Activated B cell treated with CpG ODN at 0.5 μM for 24 hours (primary cell): ENCODE measurements at regions not wholly inside any gene's neighbourhood (a gene's known extent, or its start where the extent isn't known, plus 50 kb on each side); places are given as distances from the start of the nearest gene placed in this dataset.
"Not testable (repeated sequence)": the region's sequence is repeated elsewhere in the genome, so short reads cannot be mapped to it uniquely, and the experiment has no call there.

Experiments used
- ATAC-seq: fragments of 200-7000 bp; cut with Tn5 transposase; one replicate; pipeline ENCODE4 v1.10.0; 2021; ENCODE audit warnings: low read depth, mild to moderate bottlenecking, moderate library complexity
- CTCF ChIA-PET: fragments of 350-600 bp; sonication (Branson Sonifier 250); formaldehyde crosslinking; loops from one replicate; lab custom pipeline; 2021; ENCODE audit warnings: antibody characterized with exemption; lab: Charles Lee
- POLR2A ChIA-PET: fragments of 350-600 bp; sonication (Branson Sonifier 250); formaldehyde crosslinking; loops from one replicate; lab custom pipeline; 2021; ENCODE audit warnings: antibody characterized with exemption; lab: Charles Lee
- DNase-seq: peaks from one replicate; pipeline ENCODE4 v3.0.0; 2022
- H3K27ac Mint-ChIP-seq: one replicate; pipeline ENCODE4 v1.8.0; 2020; ENCODE audit warnings: mixed read lengths
- H3K27me3 Mint-ChIP-seq: one replicate; pipeline ENCODE4 v1.8.0; 2021; ENCODE audit warnings: mixed read lengths
- H3K36me3 Mint-ChIP-seq: one replicate; pipeline ENCODE4 v1.8.0; 2021; ENCODE audit warnings: low read depth, mixed read lengths
- H3K4me1 Mint-ChIP-seq: one replicate; pipeline ENCODE4 v1.8.0; 2021; ENCODE audit warnings: mixed read lengths
- H3K4me3 Mint-ChIP-seq: one replicate; pipeline ENCODE4 v1.8.0; 2020; ENCODE audit warnings: mild to moderate bottlenecking, mixed read lengths
- H3K9me3 Mint-ChIP-seq: one replicate; pipeline ENCODE4 v1.8.0; 2020; ENCODE audit warnings: mixed read lengths
- CTCF ChIP-seq: fragments of 200-600 bp; IDR thresholded peaks from one replicate; pipeline ENCODE4 v1.8.0; 2022; ENCODE audit warnings: antibody characterized with exemption, mild to moderate bottlenecking
- intact Hi-C: fragments of 100-400 bp; cut with micrococcal nuclease; formaldehyde crosslinking; loops from one replicate; pipeline ENCODE4 v1.15.1; 2024

GRCh38 chr1:213533125-213533524 is 454.6 kb upstream of the PROX1 start:
- no peak for DNase-seq
- CTCF ChIA-PET, result no interaction called here
- POLR2A ChIA-PET, result no interaction called here
- no peak for TF ChIP-seq CTCF
- no peaks in the 10 kb centered on the region for H3K36me3 Mint-ChIP-seq
- H3K9me3 Mint-ChIP-seq, result peaks cover 3% of the 10 kb centered on the region
- no peaks in the 10 kb centered on the region for H3K4me1 Mint-ChIP-seq
- no peak for ATAC-seq
- no peak overlapping the region for H3K27ac Mint-ChIP-seq
- H3K27me3 Mint-ChIP-seq, result no peaks in the 10 kb centered on the region
- H3K4me3 Mint-ChIP-seq, result no peak overlapping the region
- intact Hi-C loops, result no loop called here

DNA sequence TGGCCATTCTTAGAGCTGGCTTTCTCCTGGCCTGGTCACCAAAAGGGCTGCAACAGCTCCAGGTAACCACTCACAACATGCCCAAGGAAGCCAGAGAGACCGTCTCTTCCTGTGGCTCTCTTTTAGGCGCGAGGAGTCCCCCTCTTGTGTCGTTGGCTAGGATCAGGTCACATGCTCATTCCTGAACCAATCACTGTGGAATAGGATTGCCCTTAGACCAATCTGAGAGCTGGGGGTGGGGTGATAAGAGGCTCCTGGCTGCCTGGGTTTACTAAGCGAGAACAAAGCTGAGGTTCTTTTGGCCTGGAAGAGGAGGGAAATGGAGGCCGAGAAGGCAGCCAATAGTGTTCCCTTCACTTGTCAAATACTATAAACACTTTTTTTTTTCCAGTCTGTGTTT is 452.1 kb upstream of the PROX1 start:
- no peak for DNase-seq
- ChIA-PET CTCF (no interaction called here), POLR2A (no interaction called here)
- no peaks in the 10 kb centered on the region for H3K36me3 Mint-ChIP-seq
- ATAC-seq, result no peak
- no peaks in the 10 kb centered on the region for H3K27me3 Mint-ChIP-seq
- no peak for TF ChIP-seq CTCF
- H3K9me3 Mint-ChIP-seq, result peaks cover 3% of the 10 kb centered on the region
- H3K4me1 Mint-ChIP-seq, result no peaks in the 10 kb centered on the region
- H3K27ac Mint-ChIP-seq, result no peak overlapping the region
- intact Hi-C loops, result no loop called here
- H3K4me3 Mint-ChIP-seq, result no peak overlapping the region

DNA sequence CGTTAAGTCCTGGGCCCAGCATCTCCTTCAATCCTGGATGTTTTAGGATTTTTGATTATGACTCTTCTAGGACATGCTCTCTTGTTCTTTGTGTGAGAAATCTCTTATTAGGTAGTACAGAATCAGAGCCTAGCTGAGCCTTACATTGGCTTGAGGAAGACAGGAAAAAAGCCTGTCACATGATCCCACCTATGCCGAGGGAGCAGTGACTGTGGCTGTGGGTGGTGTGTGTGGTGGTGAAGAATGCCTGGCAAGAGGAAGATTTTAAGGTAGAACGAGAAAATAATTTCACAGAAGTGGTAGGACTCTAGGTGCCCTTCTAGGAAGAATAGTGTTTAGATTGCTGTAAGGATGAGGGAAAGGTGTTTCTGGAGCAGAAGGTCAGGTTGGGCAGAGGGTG is 449.5 kb upstream of the PROX1 start:
- ChIA-PET POLR2A (no interaction called here), CTCF (no interaction called here)
- H3K27me3 Mint-ChIP-seq, result no peaks in the 10 kb centered on the region
- no peak for ATAC-seq
- H3K9me3 Mint-ChIP-seq, result peaks cover 3% of the 10 kb centered on the region
- intact Hi-C loops, result no loop called here
- no peak overlapping the region for H3K27ac Mint-ChIP-seq
- TF ChIP-seq CTCF, result no peak
- no peak for DNase-seq
- no peaks in the 10 kb centered on the region for H3K36me3 Mint-ChIP-seq
- H3K4me1 Mint-ChIP-seq, result no peaks in the 10 kb centered on the region
- no peak overlapping the region for H3K4me3 Mint-ChIP-seq

- Mint-ChIP-seq H3K36me3 (no peaks in the 10 kb centered on the region), H3K4me1 (no peaks in the 10 kb centered on the region), H3K27ac (no peak overlapping the region), H3K27me3 (no peaks in the 10 kb centered on the region), H3K4me3 (no peak overlapping the region), H3K9me3 (peaks cover 3% of the 10 kb centered on the region)
- no peak for TF ChIP-seq CTCF
- intact Hi-C loops, result no loop called here
- ChIA-PET POLR2A (no interaction called here), CTCF (no interaction called here)
- ATAC-seq (no peak), DNase-seq (no peak)
Observed at GRCh38 chr1:213539464-213539863, 448.3 kb upstream of the PROX1 start.

- H3K9me3 Mint-ChIP-seq, result no peaks in the 10 kb centered on the region
- H3K27ac Mint-ChIP-seq, result no peak overlapping the region
- ATAC-seq (no peak), DNase-seq (no peak)
- no peaks in the 10 kb centered on the region for H3K4me1 Mint-ChIP-seq
- H3K36me3 Mint-ChIP-seq, result no peaks in the 10 kb centered on the region
- no peaks in the 10 kb centered on the region for H3K27me3 Mint-ChIP-seq
- intact Hi-C loops, result no loop called here
- no peak for TF ChIP-seq CTCF
- ChIA-PET POLR2A (no interaction called here), CTCF (no interaction called here)
- H3K4me3 Mint-ChIP-seq, result no peak overlapping the region
Observed at GRCh38 chr1:213541641-213542040, 446.1 kb upstream of the PROX1 start.

DNA sequence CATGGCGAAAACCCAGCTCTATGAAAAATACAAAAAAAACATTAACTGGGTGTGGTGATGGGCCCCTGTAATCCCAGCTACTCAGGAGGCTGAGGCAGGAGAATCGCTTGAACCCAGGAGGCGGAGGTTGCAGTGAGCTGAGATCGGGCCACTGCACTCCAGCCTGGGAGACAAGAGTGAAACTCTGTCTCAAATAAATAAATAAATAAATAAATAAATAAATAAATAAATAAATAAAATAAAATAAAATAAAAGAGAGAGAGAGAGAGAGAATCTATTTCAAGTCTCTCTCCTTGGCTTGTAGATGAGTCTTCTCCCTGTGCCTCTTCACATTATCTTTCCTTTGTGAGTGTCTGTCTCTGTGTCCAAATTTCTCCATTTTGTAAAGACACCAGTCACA is 442.6 kb upstream of the PROX1 start:
- H3K27me3 Mint-ChIP-seq, H3K36me3 Mint-ChIP-seq, CTCF ChIA-PET, H3K27ac Mint-ChIP-seq, POLR2A ChIA-PET, H3K9me3 Mint-ChIP-seq, intact Hi-C loops, DNase-seq, ATAC-seq, H3K4me3 Mint-ChIP-seq, H3K4me1 Mint-ChIP-seq: not testable (repeated sequence)
